ENCODE measurements at regions not wholly inside any gene's neighbourhood (a gene's known extent, or its start where the extent isn't known, plus 50 kb on each side); places are given as distances from the start of the nearest gene placed in this dataset.

- TF ChIP-seq REST (IDR thresholded peaks at IDR 0.05; ENCODE audit: low read depth) = no peak
- TF ChIP-seq CREB1 (IDR thresholded peaks at IDR 0.05; ENCODE audit: low read depth) = no peak
- TF ChIP-seq FOXM1 (IDR thresholded peaks at IDR 0.05; ENCODE audit: borderline replicate concordance, low read depth) = no peak
- no peak for TF ChIP-seq RAD21 (IDR thresholded peaks at IDR 0.05; ENCODE audit: low read depth)
Observed at GRCh38 chr7:159213253-159213652, 68.6 kb upstream of the VIPR2 start.

Measured in Ishikawa (cell line).